ENCODE measurements at regions not wholly inside any gene's neighbourhood (a gene's known extent, or its start where the extent isn't known, plus 50 kb on each side); places are given as distances from the start of the nearest gene placed in this dataset.
"Not testable (repeated sequence)": the region's sequence is repeated elsewhere in the genome, so short reads cannot be mapped to it uniquely, and the experiment has no call there.

GRCh38 chr16:29060022-29060810 is 75.4 kb downstream of the LAT start:
- not testable (repeated sequence) for H3K4me3 ChIP-seq (ENCODE audit: control insufficient read depth, low read depth, low read length); DNase-seq (ENCODE audit: low read depth)

- not testable (repeated sequence) for DNase-seq (ENCODE audit: low read depth); H3K4me3 ChIP-seq (ENCODE audit: control insufficient read depth, low read depth, low read length)
Measured at GRCh38 chr16:29059575-29059974, 74.7 kb downstream of the LAT start.

Measured in fibroblast of mammary gland (primary cell).